ENCODE measurements at regions not wholly inside any gene's neighbourhood (a gene's known extent, or its start where the extent isn't known, plus 50 kb on each side); places are given as distances from the start of the nearest gene placed in this dataset.
"Not testable (repeated sequence)": the region's sequence is repeated elsewhere in the genome, so short reads cannot be mapped to it uniquely, and the experiment has no call there.

DNA sequence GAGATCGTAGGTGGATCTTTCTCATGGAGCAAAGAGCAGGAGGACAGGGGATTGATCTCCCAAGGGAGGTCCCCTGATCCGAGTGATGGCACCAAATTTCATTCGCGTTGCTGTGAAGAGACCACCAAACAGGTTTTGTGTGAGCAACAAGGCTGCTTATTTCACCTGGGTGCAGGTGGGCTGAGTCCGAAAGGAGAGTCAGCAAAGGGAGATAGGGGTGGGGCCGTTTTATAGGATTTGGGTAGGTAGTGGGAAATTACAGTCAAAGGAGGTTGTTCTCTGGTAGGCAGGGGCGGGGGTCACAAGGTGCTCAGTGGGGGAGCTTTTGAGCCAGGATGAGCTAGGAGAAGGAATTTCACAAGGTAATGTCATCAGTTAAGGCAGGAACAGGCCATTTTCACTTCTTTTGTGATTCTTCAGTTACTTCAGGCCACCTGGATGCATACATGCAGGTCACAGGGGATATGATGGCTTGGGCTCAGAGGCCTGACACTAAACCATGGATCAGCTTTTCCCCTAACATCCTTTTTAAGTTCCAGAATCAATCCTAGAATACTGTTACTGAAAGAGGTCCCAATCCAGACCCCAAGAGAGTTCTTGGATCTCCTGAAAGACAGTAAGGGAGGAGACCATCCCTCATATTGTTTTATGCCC, 110.6 kb upstream of the PPM1J start:
- TF ChIP-seq, protein P1, sequence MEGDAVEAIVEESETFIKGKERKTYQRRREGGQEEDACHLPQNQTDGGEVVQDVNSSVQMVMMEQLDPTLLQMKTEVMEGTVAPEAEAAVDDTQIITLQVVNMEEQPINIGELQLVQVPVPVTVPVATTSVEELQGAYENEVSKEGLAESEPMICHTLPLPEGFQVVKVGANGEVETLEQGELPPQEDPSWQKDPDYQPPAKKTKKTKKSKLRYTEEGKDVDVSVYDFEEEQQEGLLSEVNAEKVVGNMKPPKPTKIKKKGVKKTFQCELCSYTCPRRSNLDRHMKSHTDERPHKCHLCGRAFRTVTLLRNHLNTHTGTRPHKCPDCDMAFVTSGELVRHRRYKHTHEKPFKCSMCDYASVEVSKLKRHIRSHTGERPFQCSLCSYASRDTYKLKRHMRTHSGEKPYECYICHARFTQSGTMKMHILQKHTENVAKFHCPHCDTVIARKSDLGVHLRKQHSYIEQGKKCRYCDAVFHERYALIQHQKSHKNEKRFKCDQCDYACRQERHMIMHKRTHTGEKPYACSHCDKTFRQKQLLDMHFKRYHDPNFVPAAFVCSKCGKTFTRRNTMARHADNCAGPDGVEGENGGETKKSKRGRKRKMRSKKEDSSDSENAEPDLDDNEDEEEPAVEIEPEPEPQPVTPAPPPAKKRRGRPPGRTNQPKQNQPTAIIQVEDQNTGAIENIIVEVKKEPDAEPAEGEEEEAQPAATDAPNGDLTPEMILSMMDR (IDR thresholded peaks at IDR 0.05; ENCODE audit: insufficient read depth, low read length, poor library complexity, severe bottlenecking), result not testable (repeated sequence)
- not testable (repeated sequence) for TF ChIP-seq EZH2phosphoT487 (conservative IDR thresholded peaks at IDR 0.05; ENCODE audit: low read length)
